IMR-90 (cell line): ENCODE measurements at regions not wholly inside any gene's neighbourhood (a gene's known extent, or its start where the extent isn't known, plus 50 kb on each side); places are given as distances from the start of the nearest gene placed in this dataset.

Experiments used
- ATAC-seq: fragments of 200-7000 bp; cut with Tn5 transposase; 2 replicates; pipeline ENCODE4 v1.9.1; 2020; ENCODE audit warnings: low read depth, mild to moderate bottlenecking, moderate library complexity
- BruUV-seq: library from RNA; stranded (reverse); fragments of 400-500 nt; replicated peaks from 2 replicates; lab custom pipeline; 2021; lab: Mats Ljungman, UMichigan
- CTCF ChIA-PET: fragments of 300-600 bp; formaldehyde crosslinking; extraction: SDS; loops from one replicate; lab custom pipeline; 2021; ENCODE audit warnings: antibody characterized with exemption; lab: Yijun Ruan, JAX
- POLR2A ChIA-PET: fragments of 300-600 bp; sonication (Branson Sonifier 250); formaldehyde crosslinking; loops from one replicate; lab custom pipeline; 2022; ENCODE audit warnings: antibody characterized with exemption; ENCODE audit not compliant: unreplicated experiment; lab: Charles Lee
- DNase-seq: peaks from one replicate; pipeline ENCODE4 v3.0.0; 2013
- H2AFZ ChIP-seq: replicated peaks from 2 replicates; pipeline ENCODE3; 2013; ENCODE audit warnings: low read length, mild to moderate bottlenecking; ENCODE audit not compliant: poor library complexity
- H2AK5ac ChIP-seq: 2 replicates; pipeline ENCODE4 v1.6.1; 2013; ENCODE audit warnings: low read depth, low read length, inconsistent platforms
- H2AK9ac ChIP-seq: replicated peaks from 2 replicates; pipeline ENCODE3; 2013; ENCODE audit warnings: mild to moderate bottlenecking, low read depth, low read length, moderate library complexity; ENCODE audit not compliant: poor library complexity
- H2BK120ac ChIP-seq: 2 replicates; pipeline ENCODE4 v1.6.1; 2013; ENCODE audit warnings: low read depth, low read length, inconsistent platforms
- H2BK15ac ChIP-seq: 3 replicates; pipeline ENCODE4 v1.6.1; 2013; ENCODE audit warnings: low read depth, low read length, inconsistent platforms
- H2BK20ac ChIP-seq: 2 replicates; pipeline ENCODE4 v1.6.1; 2013; ENCODE audit warnings: low read depth, mild to moderate bottlenecking, inconsistent platforms, low read length, moderate library complexity
- H2BK5ac ChIP-seq: 2 replicates; pipeline ENCODE4 v1.6.1; 2013; ENCODE audit warnings: mild to moderate bottlenecking, low read depth, low read length, inconsistent platforms; ENCODE audit not compliant: poor library complexity, severe bottlenecking
- H3K14ac ChIP-seq: replicated peaks from 2 replicates; pipeline ENCODE4 v1.6.1; 2013; ENCODE audit warnings: low read depth, low read length, inconsistent platforms
- H3K18ac ChIP-seq: 2 replicates; pipeline ENCODE4 v1.6.1; 2013; ENCODE audit warnings: low read depth, low read length, control low read depth
- H3K23ac ChIP-seq: 2 replicates; pipeline ENCODE4 v1.6.1; 2013; ENCODE audit warnings: low read depth, low read length, inconsistent platforms
- H3K27ac ChIP-seq: 2 replicates; pipeline ENCODE4 v1.5.1; 2013; ENCODE audit warnings: mild to moderate bottlenecking, control low read depth, low read length; ENCODE audit not compliant: insufficient read depth
- H3K27me3 ChIP-seq: 2 replicates; pipeline ENCODE4 v1.6.1; 2013; ENCODE audit warnings: low read length; ENCODE audit not compliant: control insufficient read depth, insufficient read depth
- H3K36me3 ChIP-seq: 2 replicates; pipeline ENCODE4 v1.6.1; 2013; ENCODE audit warnings: low read length, mixed read lengths; ENCODE audit not compliant: control insufficient read depth, insufficient read depth
- H3K4ac ChIP-seq: 2 replicates; pipeline ENCODE4 v1.6.1; 2013; ENCODE audit warnings: low read depth, low read length, inconsistent platforms
- H3K4me1 ChIP-seq: 2 replicates; pipeline ENCODE4 v1.6.1; 2013; ENCODE audit warnings: low read length, mixed read lengths; ENCODE audit not compliant: control insufficient read depth, insufficient read depth
- H3K4me2 ChIP-seq: 2 replicates; pipeline ENCODE4 v1.6.1; 2013; ENCODE audit warnings: low read depth, mild to moderate bottlenecking, control low read depth, low read length, moderate library complexity
- H3K4me3 ChIP-seq: 2 replicates; pipeline ENCODE4 v1.5.1; 2013; ENCODE audit warnings: low read depth, mild to moderate bottlenecking, control low read depth, low read length, moderate library complexity; ENCODE audit not compliant: insufficient read depth
- H3K56ac ChIP-seq: 2 replicates; pipeline ENCODE4 v1.6.1; 2013; ENCODE audit warnings: low read length, inconsistent platforms; ENCODE audit not compliant: insufficient read depth; ENCODE audit errors: extremely low read depth
- H3K79me1 ChIP-seq, 2 experiments: 2 replicates each; pipeline ENCODE4 v1.6.1; 2013; ENCODE audit warnings: low read length in 2 of 2, inconsistent platforms in 1 of 2, low read depth in 1 of 2
- H3K9ac ChIP-seq: 2 replicates; pipeline ENCODE4 v1.6.1; 2013; ENCODE audit warnings: low read depth, low read length, control low read depth
- H3K9me1 ChIP-seq: 2 replicates; pipeline ENCODE4 v1.6.1; 2013; ENCODE audit warnings: low read length, inconsistent platforms; ENCODE audit not compliant: insufficient read depth
- H3K9me3 ChIP-seq: 2 replicates; pipeline ENCODE4 v1.6.1; 2013; ENCODE audit warnings: low read length; ENCODE audit not compliant: control insufficient read depth, insufficient read depth
- H4K20me1 ChIP-seq: 2 replicates; pipeline ENCODE4 v1.6.1; 2013; ENCODE audit warnings: low read length, inconsistent platforms; ENCODE audit not compliant: insufficient read depth
- H4K5ac ChIP-seq: 2 replicates; pipeline ENCODE4 v1.6.1; 2013; ENCODE audit warnings: mild to moderate bottlenecking, low read depth, low read length, control low read depth
- H4K8ac ChIP-seq, 2 experiments: 2 replicates each; pipeline ENCODE4 v1.6.1; 2013; ENCODE audit warnings: low read depth in 2 of 2, low read length in 2 of 2, control low read depth in 1 of 2, inconsistent platforms in 1 of 2
- H4K91ac ChIP-seq: 2 replicates; pipeline ENCODE4 v1.6.1; 2013; ENCODE audit warnings: low read depth, low read length, inconsistent platforms; ENCODE audit not compliant: insufficient read depth
- BHLHE40 ChIP-seq: fragments of 150-350 bp; IDR thresholded peaks from 2 replicates; pipeline ENCODE4 v1.6.1; 2016; ENCODE audit warnings: mild to moderate bottlenecking, low read depth, low read length
- RCOR1 ChIP-seq: IDR thresholded peaks from 2 replicates; pipeline ENCODE4 v1.6.1; 2012; ENCODE audit warnings: mild to moderate bottlenecking, low read length, improper control_type of control experiment; ENCODE audit not compliant: insufficient replicate concordance
- SMC3 ChIP-seq: fragments of 150-350 bp; IDR thresholded peaks from 2 replicates; pipeline ENCODE4 v1.6.1; 2016; ENCODE audit warnings: low read depth, mild to moderate bottlenecking, antibody characterized with exemption, low read length, moderate library complexity
- dilution Hi-C: fragments of 300-500 bp; cut with HindIII; formaldehyde crosslinking; loops from one replicate; pipeline ENCODE4 v1.14.3; 2018; ENCODE audit warnings: low sequenced_read_pairs; ENCODE audit not compliant: unreplicated experiment
- in situ Hi-C: fragments of 300-500 bp; cut with MboI; formaldehyde crosslinking; loops from 3 replicates; pipeline ENCODE4 v1.14.3; 2019; ENCODE audit warnings: low sequenced_read_pairs, inconsistent platforms, mixed read lengths
- intact Hi-C: fragments of 100-400 bp; cut with micrococcal nuclease; formaldehyde crosslinking; loops from 2 replicates; pipeline ENCODE4 v1.10.0; 2022

DNA sequence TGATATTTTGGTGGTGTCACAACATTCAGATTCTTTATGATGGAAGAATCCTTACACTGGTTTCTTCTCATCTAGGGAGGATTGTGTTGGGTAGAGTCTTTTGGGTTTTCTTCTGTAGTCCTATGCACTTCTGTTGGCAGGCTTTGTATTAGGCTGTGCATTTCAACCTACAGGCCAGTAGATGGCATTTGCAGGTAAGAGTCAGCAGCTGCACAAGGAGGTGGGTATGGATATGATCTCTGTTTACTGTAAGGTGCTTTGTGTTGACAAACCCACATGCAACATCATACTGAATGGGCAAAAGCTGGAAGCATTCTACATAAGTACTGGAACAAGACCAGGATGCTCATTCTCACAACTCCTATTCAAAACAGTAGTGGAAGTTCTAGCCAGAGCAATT is 656.8 kb downstream of the METTL4 start:
- ATAC-seq (no peak), DNase-seq (no peak)
- no peak overlapping the region for H2BK20ac ChIP-seq
- no peak overlapping the region for H3K56ac ChIP-seq
- no peak overlapping the region for H4K91ac ChIP-seq
- no peak for TF ChIP-seq RCOR1
- TF ChIP-seq SMC3 = no peak
- no peak for TF ChIP-seq BHLHE40
- no peaks in the 10 kb centered on the region for H3K9me1 ChIP-seq
- no peak overlapping the region for H2BK15ac ChIP-seq
- H3K4me1 ChIP-seq = no peaks in the 10 kb centered on the region
- no peak overlapping the region for H3K4me2 ChIP-seq
- CTCF ChIA-PET = no interaction called here
- intact Hi-C loops = no loop called here
- H3K4me3 ChIP-seq = no peak overlapping the region
- no peak overlapping the region for H3K27ac ChIP-seq
- BruUV-seq = no TSS peak
- dilution Hi-C loops = no loop called here
- peaks cover 6% of the 10 kb centered on the region for H3K9me3 ChIP-seq
- no peak overlapping the region for H4K8ac ChIP-seq
- POLR2A ChIA-PET = no interaction called here
- H3K14ac ChIP-seq = no peak overlapping the region
- H2AK9ac ChIP-seq = no peak overlapping the region
- H4K20me1 ChIP-seq = no peaks in the 10 kb centered on the region
- no peak overlapping the region for H3K23ac ChIP-seq
- no peaks in the 10 kb centered on the region for H3K79me1 ChIP-seq
- H3K36me3 ChIP-seq = no peaks in the 10 kb centered on the region
- H3K9ac ChIP-seq = no peak overlapping the region
- H3K27me3 ChIP-seq = no peaks in the 10 kb centered on the region
- H4K5ac ChIP-seq = no peak overlapping the region
- no peak overlapping the region for H2AK5ac ChIP-seq
- no peak overlapping the region for H3K18ac ChIP-seq
- H2AFZ ChIP-seq = no peak overlapping the region
- H2BK120ac ChIP-seq = no peak overlapping the region
- H2BK5ac ChIP-seq = no peak overlapping the region
- in situ Hi-C loops = no loop called here
- no peak overlapping the region for H3K4ac ChIP-seq
